ENCODE measurements at regions not wholly inside any gene's neighbourhood (a gene's known extent, or its start where the extent isn't known, plus 50 kb on each side); places are given as distances from the start of the nearest gene placed in this dataset.

GRCh38 chr5:58046371-58046770 lies 413.5 kb downstream of the PLK2 start:
- Mint-ChIP-seq H3K4me3 (no peak overlapping the region), H3K9me3 (no peaks in the 10 kb centered on the region), H3K36me3 (ENCODE audit: low read depth) (no peaks in the 10 kb centered on the region), H3K27ac (ENCODE audit: unreplicated experiment) (no peak overlapping the region), H3K4me1 (no peaks in the 10 kb centered on the region), H3K27me3 (ENCODE audit: low read depth) (no peaks in the 10 kb centered on the region)
- TF ChIP-seq CTCF (conservative IDR thresholded peaks at IDR 0.05) = no peak
- DNase-seq (ENCODE audit: low read depth, low spot score) = no peak

- H3K4me1 Mint-ChIP-seq = no peaks in the 10 kb centered on the region
- no peak overlapping the region for H3K4me3 Mint-ChIP-seq
- DNase-seq (ENCODE audit: low read depth, low spot score) = no peak
- H3K9me3 Mint-ChIP-seq = peaks cover under 1% of the 10 kb centered on the region
- no peaks in the 10 kb centered on the region for H3K27me3 Mint-ChIP-seq (ENCODE audit: low read depth)
- H3K36me3 Mint-ChIP-seq (ENCODE audit: low read depth) = no peaks in the 10 kb centered on the region
- TF ChIP-seq CTCF (conservative IDR thresholded peaks at IDR 0.05) = no peak
- H3K27ac Mint-ChIP-seq (ENCODE audit: unreplicated experiment) = no peak overlapping the region
These were observed 415.7 kb downstream of the PLK2 start for GRCh38 chr5:58044166-58044565.

GRCh38 chr5:58043032-58043945 lies 416.6 kb downstream of the PLK2 start:
- Mint-ChIP-seq H3K4me1 (no peaks in the 10 kb centered on the region), H3K9me3 (peaks cover 2% of the 10 kb centered on the region), H3K4me3 (no peak overlapping the region), H3K27me3 (ENCODE audit: low read depth) (no peaks in the 10 kb centered on the region), H3K27ac (ENCODE audit: unreplicated experiment) (no peak overlapping the region), H3K36me3 (ENCODE audit: low read depth) (no peaks in the 10 kb centered on the region)
- no peak for DNase-seq (ENCODE audit: low read depth, low spot score)
- TF ChIP-seq CTCF (conservative IDR thresholded peaks at IDR 0.05) = no peak

- TF ChIP-seq CTCF (conservative IDR thresholded peaks at IDR 0.05) = no peak
- no peaks in the 10 kb centered on the region for H3K36me3 Mint-ChIP-seq (ENCODE audit: low read depth)
These were observed 418.0 kb downstream of the PLK2 start for GRCh38 chr5:58041884-58042283.

GRCh38 chr5:58040846-58041245 lies 419.0 kb downstream of the PLK2 start:
- no peaks in the 10 kb centered on the region for H3K27me3 Mint-ChIP-seq (ENCODE audit: low read depth)
- H3K4me1 Mint-ChIP-seq = no peaks in the 10 kb centered on the region
- peaks cover 2% of the 10 kb centered on the region for H3K9me3 Mint-ChIP-seq
- TF ChIP-seq CTCF (conservative IDR thresholded peaks at IDR 0.05) = no peak
- no peak overlapping the region for H3K4me3 Mint-ChIP-seq
- H3K36me3 Mint-ChIP-seq (ENCODE audit: low read depth) = no peaks in the 10 kb centered on the region
- H3K27ac Mint-ChIP-seq (ENCODE audit: unreplicated experiment) = no peak overlapping the region
- DNase-seq (ENCODE audit: low read depth, low spot score) = no peak

More at GRCh38 chr5:58041884-58042283, 418.0 kb downstream of the PLK2 start:
- Mint-ChIP-seq H3K27ac (ENCODE audit: unreplicated experiment) (no peak overlapping the region), H3K4me1 (no peaks in the 10 kb centered on the region), H3K4me3 (no peak overlapping the region), H3K9me3 (peaks cover 2% of the 10 kb centered on the region), H3K27me3 (ENCODE audit: low read depth) (no peaks in the 10 kb centered on the region)
- DNase-seq (ENCODE audit: low read depth, low spot score) = no peak
